Calu3 (cell line): ENCODE measurements at regions not wholly inside any gene's neighbourhood (a gene's known extent, or its start where the extent isn't known, plus 50 kb on each side); places are given as distances from the start of the nearest gene placed in this dataset.

ENCODE experiments used
- BruUV-seq: library from RNA; stranded (reverse); fragments of 400-500 nt; replicated peaks from 2 replicates; lab custom pipeline; 2021; lab: Mats Ljungman, UMichigan
- CTCF ChIA-PET: fragments of 300-600 bp; sonication (Branson Sonifier 250); formaldehyde crosslinking; loops from one replicate; lab custom pipeline; 2022; ENCODE audit warnings: antibody characterized with exemption; lab: Charles Lee
- DNase-seq: peaks from one replicate; pipeline ENCODE4 v3.0.0; 2022
- H3K27ac Mint-ChIP-seq: one replicate; pipeline ENCODE4 v1.8.0; 2022; ENCODE audit warnings: mixed read lengths; ENCODE audit not compliant: unreplicated experiment
- H3K27me3 Mint-ChIP-seq: one replicate; pipeline ENCODE4 v1.8.0; 2022; ENCODE audit warnings: mixed read lengths; ENCODE audit not compliant: unreplicated experiment
- H3K36me3 Mint-ChIP-seq: one replicate; pipeline ENCODE4 v1.8.0; 2022; ENCODE audit warnings: mild to moderate bottlenecking, moderate library complexity, mixed read lengths; ENCODE audit not compliant: insufficient read depth, unreplicated experiment
- H3K4me1 Mint-ChIP-seq: one replicate; pipeline ENCODE4 v1.8.0; 2022; ENCODE audit warnings: mild to moderate bottlenecking, low read depth, mixed read lengths; ENCODE audit not compliant: unreplicated experiment
- H3K4me3 Mint-ChIP-seq: one replicate; pipeline ENCODE4 v1.8.0; 2022; ENCODE audit warnings: mild to moderate bottlenecking, low read depth, moderate library complexity, mixed read lengths; ENCODE audit not compliant: unreplicated experiment
- H3K9me3 Mint-ChIP-seq: one replicate; pipeline ENCODE4 v1.8.0; 2022; ENCODE audit warnings: low read depth, mixed read lengths; ENCODE audit not compliant: unreplicated experiment
- CTCF ChIP-seq: fragments of 200-600 bp; IDR thresholded peaks from one replicate; pipeline ENCODE4 v1.8.0; 2022; ENCODE audit warnings: antibody characterized with exemption; ENCODE audit not compliant: unreplicated experiment
- intact Hi-C: fragments of 100-400 bp; cut with micrococcal nuclease; formaldehyde crosslinking; loops from one replicate; pipeline ENCODE4 v1.10.0; 2022; ENCODE audit not compliant: unreplicated experiment

DNA sequence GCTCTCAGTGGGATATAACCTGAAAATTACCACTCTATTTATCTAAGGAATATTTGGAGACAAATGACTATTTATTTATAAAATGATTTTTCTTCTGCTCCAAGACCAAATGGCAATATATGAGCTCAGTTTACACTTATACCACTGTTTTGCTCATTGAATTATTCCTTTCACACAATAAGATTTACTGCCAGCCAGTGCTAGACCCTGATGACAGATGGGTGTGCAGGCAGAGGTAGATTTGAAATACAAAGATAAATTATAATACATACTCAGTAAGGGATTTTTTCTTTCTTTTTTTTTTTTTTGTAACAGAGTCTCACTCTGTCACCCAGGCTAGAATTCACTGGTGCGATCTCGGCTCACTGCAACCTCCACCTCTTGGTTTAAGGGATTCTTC, 980.3 kb downstream of the EPHA3 start:
- Mint-ChIP-seq H3K27me3 (no peaks in the 10 kb centered on the region), H3K4me1 (peaks cover 7% of the 10 kb centered on the region), H3K36me3 (no peaks in the 10 kb centered on the region), H3K4me3 (no peak overlapping the region), H3K27ac (no peak overlapping the region), H3K9me3 (no peaks in the 10 kb centered on the region)
- intact Hi-C loops: no loop called here
- no peak for TF ChIP-seq CTCF
- no peak for DNase-seq
- CTCF ChIA-PET: interaction anchor here (0.7 kb wide), 1 partner anchor 76 kb away, joined by 4 read pairs; no protein-coding TSS in a partner anchor
- no TSS peak for BruUV-seq

DNA sequence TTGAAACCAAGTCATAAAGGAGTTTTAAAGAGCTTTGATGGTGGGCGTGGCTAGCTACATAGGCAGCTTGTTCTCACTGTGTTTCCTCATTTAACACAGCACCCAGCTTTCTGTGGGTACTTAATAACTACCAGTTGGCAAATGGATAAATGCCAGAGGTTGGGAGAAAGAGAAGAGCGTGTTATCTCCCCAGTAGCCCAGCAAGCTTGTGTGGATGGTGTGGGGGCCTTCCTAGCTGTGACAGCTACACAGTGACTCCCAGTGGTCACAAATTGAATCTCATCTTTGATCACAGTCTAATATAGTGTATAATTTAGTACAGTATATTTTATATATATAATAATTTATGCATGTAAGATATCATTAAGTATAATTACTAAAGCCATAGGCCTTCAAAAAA, 984.1 kb downstream of the EPHA3 start:
- CTCF ChIA-PET: interaction anchor here (0.5 to 1.1 kb wide), 5 partner anchors 91 to 1887 kb away, joined by 3 to 7 read pairs (median 3); no protein-coding TSS in a partner anchor
- no peaks in the 10 kb centered on the region for H3K9me3 Mint-ChIP-seq
- DNase-seq: peak; percentile 51
- intact Hi-C loops: loop anchor here (2.0 to 10.0 kb wide), 5 partner anchors 91 to 1889 kb away; partner anchors contain the start of gene EPHA3
- no peak overlapping the region for H3K27ac Mint-ChIP-seq
- H3K27me3 Mint-ChIP-seq: no peaks in the 10 kb centered on the region
- peak; percentile 40 for TF ChIP-seq CTCF
- no peak overlapping the region for H3K4me3 Mint-ChIP-seq
- no peaks in the 10 kb centered on the region for H3K36me3 Mint-ChIP-seq
- peaks cover 7% of the 10 kb centered on the region for H3K4me1 Mint-ChIP-seq
- no TSS peak for BruUV-seq

DNA sequence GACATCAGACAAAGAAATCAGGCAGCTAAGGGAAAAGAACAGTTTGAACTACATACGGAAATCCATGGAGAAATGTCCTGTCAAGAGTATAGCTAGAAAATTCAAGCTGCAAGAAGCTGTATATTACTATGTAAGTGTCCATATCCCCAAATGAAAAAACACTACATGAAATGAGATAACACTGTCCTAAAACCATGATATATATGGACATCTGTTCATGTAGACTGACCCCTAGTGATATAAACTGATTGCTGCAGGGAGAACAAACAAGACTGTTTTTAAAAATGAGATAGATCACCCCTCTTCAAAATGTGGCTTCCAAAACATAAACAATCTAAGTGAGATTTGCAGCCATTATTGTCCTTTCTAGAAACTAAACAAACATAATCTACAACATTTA, 985.6 kb downstream of the EPHA3 start:
- Mint-ChIP-seq H3K9me3 (no peaks in the 10 kb centered on the region), H3K36me3 (no peaks in the 10 kb centered on the region), H3K27ac (no peak overlapping the region), H3K4me3 (no peak overlapping the region), H3K27me3 (no peaks in the 10 kb centered on the region), H3K4me1 (peaks cover 7% of the 10 kb centered on the region)
- no peak for TF ChIP-seq CTCF
- CTCF ChIA-PET: no interaction called here
- DNase-seq: no peak
- no TSS peak for BruUV-seq
- intact Hi-C loops: loop anchor here (2.0 to 10.0 kb wide), 5 partner anchors 44 to 986 kb away; partner anchors contain the start of gene EPHA3

GRCh38 chr3:90095811-90096210, 988.4 kb downstream of the EPHA3 start:
- intact Hi-C loops: loop anchor here (10.0 kb wide), 1 partner anchor 781 kb away; no protein-coding TSS in a partner anchor
- no peaks in the 10 kb centered on the region for H3K27me3 Mint-ChIP-seq
- no TSS peak for BruUV-seq
- no peak for DNase-seq
- peaks cover 7% of the 10 kb centered on the region for H3K4me1 Mint-ChIP-seq
- no peak overlapping the region for H3K4me3 Mint-ChIP-seq
- no peak for TF ChIP-seq CTCF
- CTCF ChIA-PET: no interaction called here
- H3K36me3 Mint-ChIP-seq: no peaks in the 10 kb centered on the region
- H3K9me3 Mint-ChIP-seq: no peaks in the 10 kb centered on the region
- no peak overlapping the region for H3K27ac Mint-ChIP-seq
